Kidney (tissue), 13 donors: ENCODE measurements at regions not wholly inside any gene's neighbourhood (a gene's known extent, or its start where the extent isn't known, plus 50 kb on each side); places are given as distances from the start of the nearest gene placed in this dataset.

Source experiments
- DNase-seq, 5 donors: peaks; one replicate each; pipeline ENCODE4 v3.0.0-alpha.2; 2013 to 2020
- FAIRE-seq: peaks from 2 replicates; lab custom pipeline; 2012; peaks lifted over from hg19 to GRCh38; lab: Jason Lieb, UNC
- H3K27ac ChIP-seq, 2 donors: one replicate each; pipeline ENCODE4 v1.7.0; 2013; ENCODE audit warnings: low read depth in 2 of 2, low read length in 2 of 2, inconsistent platforms in 1 of 2
- H3K27me3 ChIP-seq: one replicate; pipeline ENCODE4 v1.7.1; 2013; ENCODE audit warnings: low read length, inconsistent platforms; ENCODE audit not compliant: control insufficient read depth, insufficient read depth
- H3K36me3 ChIP-seq, 3 donors: one replicate each; pipeline versions ENCODE4 v1.7.0 to v1.7.1; 2013; ENCODE audit warnings: low read length in 3 of 3, control low read depth in 1 of 3, inconsistent platforms in 1 of 3; ENCODE audit not compliant: insufficient read depth in 3 of 3, control insufficient read depth in 2 of 3
- H3K4me1 ChIP-seq, 3 donors: one replicate each; pipeline versions ENCODE4 v1.7.0 to v1.7.1; 2013; ENCODE audit warnings: low read length in 3 of 3, inconsistent platforms in 1 of 3, low read depth in 1 of 3; ENCODE audit not compliant: control insufficient read depth in 2 of 3, insufficient read depth in 2 of 3
- H3K4me3 ChIP-seq, 3 donors: one replicate each; pipeline versions ENCODE4 v1.7.0 to v1.8.1; 2013; ENCODE audit warnings: low read length in 3 of 3, control low read depth in 1 of 3, inconsistent platforms in 1 of 3
- H3K9ac ChIP-seq, 3 donors: one replicate each; pipeline versions ENCODE4 v1.7.0 to v1.7.1; 2013; ENCODE audit warnings: low read length in 3 of 3, control low read depth in 1 of 3, inconsistent platforms in 1 of 3
- H3K9me3 ChIP-seq, 3 donors: one replicate each; pipeline versions ENCODE4 v1.7.0 to v1.7.1; 2013; ENCODE audit warnings: low read length in 3 of 3, control low read depth in 1 of 3, inconsistent platforms in 1 of 3; ENCODE audit not compliant: control insufficient read depth in 2 of 3, insufficient read depth in 1 of 3
- CTCF ChIP-seq: IDR thresholded peaks from 3 replicates; pipeline ENCODE4 v1.5.1; 2012; ENCODE audit warnings: mild to moderate bottlenecking, moderate library complexity, borderline replicate concordance; ENCODE audit not compliant: insufficient read depth; ENCODE audit errors: extremely low read depth
- intact Hi-C: fragments of 100-400 bp; cut with DNase I; formaldehyde crosslinking; loops from one replicate; pipeline ENCODE4 v1.11.1; 2022
- donor health status: control.
- donor health status: control.
- donor health status: control.
- donor health status: control.
- donor health status: control.
- donor health status: DM: yes; HTN: yes; CAD: no.
- donor health status: Normal renal cell carcinoma (clear cell type).

- FAIRE-seq (no peak), DNase-seq (no peak)
- Histone ChIP-seq H3K36me3 (no peaks in the 10 kb centered on the region), H3K9me3 (peaks cover 0 to 6% (median 0%) of the 10 kb centered on the region in 3 donors), H3K4me3 (no peak overlapping the region), H3K27me3 (no peaks in the 10 kb centered on the region), H3K9ac (no peak overlapping the region), H3K27ac (no peak overlapping the region), H3K4me1 (no peaks in the 10 kb centered on the region)
- intact Hi-C loops: no loop called here
- no peak for TF ChIP-seq CTCF
These were observed 205.6 kb upstream of the PROK2 start for GRCh38 chr3:71990545-71990944.

GRCh38 chr3:71989165-71989564 is 204.2 kb upstream of the PROK2 start:
- FAIRE-seq: no peak
- no peak for DNase-seq
- H3K27ac ChIP-seq: no peak overlapping the region
- no peak overlapping the region for H3K4me3 ChIP-seq
- TF ChIP-seq CTCF: no peak
- no peak overlapping the region for H3K9ac ChIP-seq
- H3K4me1 ChIP-seq: no peaks in the 10 kb centered on the region
- peaks cover 0 to 6% (median 0%) of the 10 kb centered on the region in 3 donors for H3K9me3 ChIP-seq
- H3K36me3 ChIP-seq: no peaks in the 10 kb centered on the region
- no peaks in the 10 kb centered on the region for H3K27me3 ChIP-seq
- intact Hi-C loops: no loop called here

DNA sequence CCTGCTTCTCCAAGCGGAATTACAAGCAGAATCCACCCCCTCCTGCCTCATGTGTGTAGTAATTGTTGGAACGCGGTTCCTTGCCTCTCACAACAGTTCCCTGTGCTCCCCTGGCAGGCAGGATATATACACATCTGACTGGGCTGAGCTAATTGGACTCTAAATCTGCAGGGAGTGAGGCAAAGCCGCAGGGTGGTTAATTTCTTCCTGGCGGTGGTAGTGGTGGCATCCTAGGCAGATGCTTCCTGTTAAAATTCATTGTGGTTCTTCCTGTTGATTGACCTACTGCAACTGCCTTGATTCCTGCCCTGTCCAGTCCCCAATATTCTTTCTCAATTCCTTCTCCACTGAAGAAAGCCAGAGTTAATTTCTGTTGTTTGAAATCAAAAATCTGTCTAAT is 202.9 kb upstream of the PROK2 start:
- H3K36me3 ChIP-seq: no peaks in the 10 kb centered on the region
- FAIRE-seq (no peak), DNase-seq (peak in 1 of 5 donors; percentile 29)
- H3K27me3 ChIP-seq: no peaks in the 10 kb centered on the region
- intact Hi-C loops: no loop called here
- no peak overlapping the region for H3K27ac ChIP-seq
- H3K9ac ChIP-seq: no peak overlapping the region
- no peak for TF ChIP-seq CTCF
- peaks cover 0 to 6% (median 0%) of the 10 kb centered on the region in 3 donors for H3K9me3 ChIP-seq
- H3K4me3 ChIP-seq: no peak overlapping the region
- H3K4me1 ChIP-seq: no peaks in the 10 kb centered on the region

DNA sequence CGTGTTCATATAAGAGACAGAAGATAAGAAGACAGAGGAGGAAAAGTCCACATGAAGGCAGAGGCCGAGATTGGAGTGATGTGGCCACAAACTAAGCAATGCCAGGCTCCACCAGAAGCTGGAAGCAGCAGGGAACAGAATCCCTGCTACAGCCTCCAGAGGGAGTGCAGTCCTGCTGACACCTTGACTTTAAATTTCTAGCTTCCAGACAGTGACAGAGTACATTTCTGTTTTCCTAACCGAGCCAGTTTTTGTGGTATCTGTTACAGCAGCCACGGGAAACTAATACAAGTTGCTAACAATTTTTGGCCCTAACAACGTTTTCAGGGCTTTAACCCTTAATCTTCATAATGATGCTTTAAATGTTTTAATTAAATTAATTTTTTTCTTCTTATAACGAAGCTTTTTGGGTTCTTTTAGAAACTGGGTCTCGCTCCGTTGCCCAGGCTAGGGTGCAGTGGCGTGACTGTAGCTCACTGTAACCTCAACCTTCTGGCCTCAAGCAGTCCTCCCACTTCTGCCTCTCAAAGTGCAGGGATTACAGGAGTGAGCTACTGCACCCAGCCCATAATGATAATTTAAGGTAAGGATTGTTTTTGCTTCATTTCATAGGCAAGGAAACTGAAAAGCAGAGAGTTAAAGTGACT is 202.3 kb upstream of the PROK2 start:
- TF ChIP-seq CTCF: peak; percentile 26
- Histone ChIP-seq H3K27ac (no peak overlapping the region), H3K9ac (no peak overlapping the region), H3K27me3 (no peaks in the 10 kb centered on the region), H3K9me3 (peaks cover 0 to 6% (median 0%) of the 10 kb centered on the region in 3 donors), H3K4me3 (no peak overlapping the region), H3K4me1 (no peaks in the 10 kb centered on the region), H3K36me3 (no peaks in the 10 kb centered on the region)
- no peak for DNase-seq
- intact Hi-C loops: no loop called here
- FAIRE-seq: no peak
